GM18873 (cell line): ENCODE measurements at regions not wholly inside any gene's neighbourhood (a gene's known extent, or its start where the extent isn't known, plus 50 kb on each side); places are given as distances from the start of the nearest gene placed in this dataset.

Experiments used
- ATAC-seq: cut with Tn5 transposase; IDR thresholded peaks from one replicate; pipeline ENCODE4 v1.9.1; 2021; ENCODE audit warnings: mild to moderate bottlenecking, moderate library complexity, moderate number of reproducible peaks; ENCODE audit not compliant: unreplicated experiment, low FRiP score

DNA sequence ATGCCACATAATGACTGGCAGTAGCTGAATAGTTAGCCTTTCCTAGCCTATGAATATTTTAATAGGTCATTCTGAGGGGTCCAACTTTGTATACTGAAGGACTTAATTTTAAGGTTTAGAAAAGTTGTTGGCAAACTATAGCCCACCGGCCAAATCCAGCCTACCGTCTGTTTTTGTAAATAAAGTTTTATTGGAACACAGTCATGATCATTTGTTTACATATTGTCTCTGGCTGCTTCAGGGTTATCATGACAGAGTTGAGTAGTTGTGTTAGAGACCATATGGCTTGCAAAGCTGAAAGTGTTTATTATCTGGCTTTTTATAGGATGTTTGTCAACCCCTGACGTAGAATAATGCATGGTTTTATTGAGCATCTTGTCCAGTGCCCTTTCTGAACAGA lies 73.4 kb downstream of the NTMT2 start:
- no peak for ATAC-seq

DNA sequence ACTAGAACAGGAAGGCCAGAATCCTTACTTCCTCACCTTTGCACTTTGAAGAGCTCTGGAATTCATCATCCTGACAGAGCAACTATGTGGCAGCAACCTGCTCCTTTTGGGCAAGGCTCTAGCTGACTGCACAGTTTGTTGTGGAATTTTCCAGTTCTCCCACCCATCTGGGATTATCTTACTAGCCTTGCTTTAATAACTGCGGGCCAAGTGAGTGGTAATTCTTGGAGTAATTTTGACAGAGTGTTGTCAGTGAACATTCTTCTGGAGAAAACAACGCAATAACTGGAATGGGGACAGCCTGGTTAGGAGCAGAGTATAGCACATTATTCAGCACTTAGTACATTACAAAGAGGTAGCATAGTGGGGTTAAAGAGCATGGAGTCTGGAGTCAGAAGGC lies 75.3 kb downstream of the NTMT2 start:
- ATAC-seq: no peak

DNA sequence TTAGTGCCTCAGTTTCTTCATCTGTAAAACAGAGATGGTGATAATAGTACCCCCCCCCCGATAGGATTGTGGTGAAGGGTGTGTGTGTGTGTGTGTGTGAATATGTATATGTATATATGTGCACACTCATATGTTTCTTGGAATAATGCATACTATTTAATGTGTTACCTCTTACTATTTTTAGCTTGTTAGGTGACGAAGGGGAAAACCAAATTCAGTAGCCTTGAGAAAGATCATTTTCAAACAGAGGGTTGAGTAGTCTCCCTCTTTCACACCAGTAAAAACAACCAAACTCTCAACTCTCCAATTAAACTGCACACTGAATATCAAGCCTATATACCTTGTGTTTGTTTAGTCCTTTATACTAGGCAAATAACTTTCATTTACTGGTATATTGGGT lies 75.7 kb downstream of the NTMT2 start:
- no peak for ATAC-seq

DNA sequence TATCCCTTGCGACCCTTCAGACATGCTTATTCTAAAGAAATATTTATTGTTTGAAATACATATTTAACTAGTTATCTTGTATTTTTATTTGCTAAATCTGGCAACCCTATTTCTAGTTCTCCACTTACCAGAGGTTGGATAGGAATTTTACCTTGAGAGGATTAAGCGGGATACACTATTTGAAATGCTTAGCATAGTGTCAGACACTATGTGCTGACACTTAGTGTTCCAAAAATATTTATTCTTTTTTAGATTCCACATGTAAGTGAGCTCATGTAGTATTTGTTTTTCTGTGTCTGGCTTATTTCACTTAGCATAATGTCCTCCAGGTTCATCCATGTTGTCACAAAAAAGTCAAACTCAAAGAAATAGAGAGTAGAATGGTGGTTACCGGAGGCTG lies 78.7 kb downstream of the NTMT2 start:
- no peak for ATAC-seq

DNA sequence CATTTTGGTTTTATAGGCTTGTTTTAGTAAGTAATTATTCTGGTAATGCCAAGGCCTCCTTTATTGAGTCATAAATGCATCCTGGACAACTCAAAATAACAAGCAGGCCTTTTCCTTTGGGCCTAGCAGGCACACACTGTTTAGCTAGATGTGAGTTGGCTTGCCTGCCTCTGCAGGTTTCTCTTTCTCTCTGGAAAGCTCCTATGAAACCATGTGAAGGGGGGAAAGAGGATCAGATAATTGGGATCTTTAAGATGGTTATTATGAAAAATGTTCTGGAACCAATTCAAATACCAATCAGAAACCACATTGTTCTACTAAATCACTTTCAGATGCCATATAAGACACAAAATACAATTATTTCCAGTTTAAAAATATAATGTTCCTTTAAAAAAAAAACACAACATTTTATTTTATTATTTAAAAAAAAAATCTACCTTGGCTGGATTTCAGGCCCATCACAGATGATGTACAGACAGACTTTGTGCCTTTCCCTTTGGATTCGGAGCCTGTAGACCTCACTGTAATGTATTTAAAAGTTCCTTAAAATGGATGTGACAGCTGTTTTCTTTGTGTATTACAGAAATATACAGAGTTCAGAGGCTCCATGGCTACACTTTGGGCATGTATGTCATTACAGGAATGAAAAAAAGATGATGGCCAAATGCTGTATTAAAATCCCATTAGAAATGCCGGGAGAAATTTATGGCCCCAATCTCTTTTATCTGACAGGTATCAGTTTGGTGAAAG lies 80.2 kb downstream of the NTMT2 start:
- no peak for ATAC-seq

DNA sequence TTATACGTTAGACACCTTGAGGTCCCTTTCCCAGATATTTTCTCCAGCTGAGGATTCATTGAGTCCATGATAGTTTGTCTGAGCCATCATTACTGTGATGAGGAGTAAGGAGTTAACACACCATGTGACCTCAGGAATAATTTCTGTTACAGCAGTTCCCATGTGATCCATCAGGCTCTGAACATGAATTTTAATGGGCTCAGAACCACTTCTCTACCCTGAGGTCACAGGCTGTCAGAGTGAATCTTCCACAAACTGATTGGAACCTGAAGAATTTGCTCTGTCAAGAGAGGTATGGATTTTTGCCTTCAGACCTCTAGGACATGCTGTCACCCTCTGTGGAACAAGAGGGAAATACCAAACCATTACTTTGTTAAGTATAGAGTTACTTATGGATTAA lies 81.0 kb downstream of the NTMT2 start:
- ATAC-seq: no peak

DNA sequence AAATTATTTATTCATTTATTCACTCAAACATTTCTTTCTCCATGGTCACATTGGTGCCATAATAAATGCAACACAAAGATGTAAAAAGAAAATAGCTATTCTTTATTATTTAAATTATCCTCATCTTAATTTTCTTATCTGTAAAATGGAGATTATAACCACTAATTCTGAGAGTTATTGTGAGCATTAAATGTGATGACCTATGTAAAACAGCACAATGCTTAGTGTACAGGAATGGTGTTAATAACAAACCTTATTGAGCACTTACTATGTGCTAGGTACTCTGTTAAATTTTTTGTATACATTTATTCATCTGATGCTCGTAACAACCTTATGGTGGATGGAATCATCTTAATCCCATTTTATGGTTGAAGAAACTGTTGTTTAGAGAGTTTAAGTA lies 84.6 kb downstream of the NTMT2 start:
- no peak for ATAC-seq

DNA sequence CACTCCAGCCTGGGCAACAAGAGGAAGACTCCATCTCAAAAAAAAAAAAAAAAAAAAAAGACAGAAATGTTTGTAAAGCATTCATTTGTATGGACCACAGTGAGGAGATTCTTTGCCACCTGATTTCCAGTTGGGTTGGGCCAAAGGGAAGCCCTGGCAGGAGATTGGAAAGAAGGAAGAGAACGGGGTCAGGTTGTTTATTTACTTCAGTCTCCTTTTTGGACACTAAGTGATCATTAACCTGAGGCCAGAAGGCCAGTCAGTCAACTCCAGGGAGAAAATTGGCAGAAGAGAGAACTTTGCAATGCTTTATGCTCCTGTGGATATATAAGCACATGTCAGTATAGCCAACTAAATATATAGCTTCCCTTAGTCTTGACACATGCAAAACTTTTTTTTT lies 85.9 kb downstream of the NTMT2 start:
- ATAC-seq: no peak

DNA sequence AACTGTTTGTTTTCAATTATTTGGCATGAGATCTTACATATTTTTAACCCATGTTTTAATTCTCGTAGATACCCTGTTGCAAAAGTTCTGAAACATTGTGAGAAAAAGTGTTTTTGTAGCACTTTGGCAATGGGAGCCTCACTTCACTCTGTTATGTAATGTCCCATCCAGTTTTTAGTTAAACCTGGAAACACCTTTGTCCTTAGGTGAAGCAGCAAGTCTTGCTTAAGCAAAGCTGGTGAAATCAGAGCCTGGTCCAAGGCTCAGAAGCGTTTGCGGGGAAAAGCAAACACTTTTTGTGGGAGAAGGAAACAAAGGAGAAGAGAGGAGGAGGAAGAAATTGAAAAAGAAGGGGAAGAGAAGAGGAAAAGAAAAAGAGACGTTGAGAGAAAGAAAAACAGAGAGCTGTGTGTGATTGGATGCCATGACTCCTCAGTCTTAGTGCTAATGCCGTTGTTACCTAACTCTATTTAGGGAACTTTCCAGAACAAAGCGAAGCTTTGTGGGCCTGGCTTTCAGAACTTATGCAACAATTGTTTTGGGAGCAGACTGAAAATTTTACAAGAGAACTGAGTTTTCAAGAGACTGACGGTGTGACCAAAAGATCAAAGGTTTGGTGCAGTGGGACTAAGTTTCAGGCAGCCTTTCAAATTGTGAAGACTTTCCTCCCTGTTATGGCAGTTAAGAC lies 93.1 kb downstream of the NTMT2 start:
- no peak for ATAC-seq

DNA sequence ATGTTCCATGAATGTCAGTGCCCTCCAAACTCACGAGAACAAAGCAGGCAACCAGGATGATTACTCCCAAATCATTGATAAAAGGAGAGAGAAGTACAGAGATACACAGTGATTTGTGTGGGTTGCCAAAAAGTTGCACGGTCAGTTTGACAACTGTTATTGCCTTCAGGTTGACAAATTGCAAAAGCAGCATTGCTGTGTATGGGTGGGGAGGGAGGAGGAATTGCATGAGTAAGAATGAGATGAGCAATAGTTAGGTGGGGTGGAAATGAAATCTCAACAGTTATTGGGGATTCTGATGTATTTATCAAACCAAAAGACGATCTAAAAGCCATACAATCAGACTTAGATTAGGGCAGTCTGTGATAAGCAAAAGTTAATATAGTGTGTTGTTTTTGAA lies 93.7 kb downstream of the NTMT2 start:
- no peak for ATAC-seq

DNA sequence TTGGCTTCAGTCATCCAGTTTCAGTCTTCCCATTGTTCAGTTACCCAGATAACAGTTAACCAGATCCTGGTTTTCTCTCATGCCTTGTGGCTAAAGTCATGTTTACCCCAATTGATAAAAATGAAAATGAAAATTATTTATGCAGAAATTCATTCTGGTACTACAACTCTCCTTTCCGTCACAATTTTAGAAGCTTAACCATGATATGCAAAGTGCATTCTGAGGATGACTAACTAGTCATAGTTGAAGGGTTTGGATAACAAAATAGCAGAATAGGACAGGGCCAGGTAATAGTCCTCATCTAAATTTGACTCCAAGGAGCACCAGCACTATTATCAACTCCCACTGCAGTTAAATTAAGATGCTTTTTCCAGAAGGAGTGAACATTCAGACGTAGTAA lies 94.7 kb downstream of the NTMT2 start:
- ATAC-seq: peak; percentile 96

DNA sequence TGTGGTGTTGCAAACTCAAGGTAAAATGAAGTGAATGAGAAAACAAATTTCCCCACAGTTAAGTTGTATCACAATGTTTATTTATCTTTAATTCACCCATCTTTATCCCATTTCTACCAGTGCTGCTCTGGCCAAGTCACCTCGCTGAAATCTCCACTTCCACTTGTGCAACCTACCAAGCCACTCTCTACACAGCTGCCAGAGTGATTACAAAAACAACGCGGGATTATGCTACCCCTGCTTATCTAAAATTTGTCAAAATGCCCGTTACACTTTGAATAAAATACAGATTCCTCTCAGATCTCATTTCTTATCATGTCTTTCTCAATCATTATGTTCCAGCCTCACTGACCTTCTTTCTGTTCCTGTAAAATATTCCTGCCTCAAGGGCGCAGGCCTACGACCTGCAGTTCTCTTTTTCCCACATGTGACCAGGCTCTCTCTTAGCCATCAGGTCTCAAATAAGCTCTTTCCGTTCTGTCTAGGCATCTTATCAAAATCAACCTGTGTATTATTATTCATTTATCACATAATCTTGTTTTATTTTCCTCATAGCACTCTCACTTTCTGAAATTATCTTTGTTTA lies 95.6 kb downstream of the NTMT2 start:
- no peak for ATAC-seq

DNA sequence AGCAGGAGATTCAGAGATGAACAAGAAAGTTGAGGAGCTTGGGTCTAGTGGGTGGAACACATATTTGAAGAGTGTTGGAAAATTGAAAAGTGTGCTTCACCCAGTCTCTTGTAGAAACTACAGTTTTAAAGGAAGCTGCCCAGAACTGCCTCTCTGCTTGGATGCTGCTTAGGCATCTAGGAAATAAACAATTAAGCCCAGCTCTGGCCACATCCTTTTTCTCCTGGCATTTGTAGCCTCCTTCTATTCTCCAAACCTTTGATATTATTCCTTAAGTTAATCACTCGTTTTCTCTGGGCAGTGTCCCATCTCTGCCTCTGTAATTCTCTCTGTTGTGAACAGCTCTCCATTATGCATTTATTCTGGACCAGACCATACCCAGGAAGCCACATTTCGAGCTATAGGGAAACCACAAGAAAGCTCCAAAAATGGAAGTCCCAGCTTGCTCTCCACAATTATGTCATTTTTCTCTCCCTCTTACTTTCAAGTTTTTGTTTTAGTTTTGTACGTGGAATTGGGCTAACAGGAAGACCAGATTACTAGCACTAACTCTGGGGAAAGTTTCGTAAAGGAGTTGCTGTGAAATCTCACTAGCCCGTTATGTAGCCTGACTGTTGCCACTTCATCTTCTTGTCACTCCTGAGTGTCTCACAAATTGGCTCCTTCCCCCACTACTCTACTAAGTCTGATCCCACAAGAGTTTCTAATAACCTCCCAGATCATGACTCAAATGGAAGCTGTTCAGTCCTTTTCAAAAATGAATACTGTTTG lies 102.2 kb downstream of the NTMT2 start:
- peak; percentile 45 for ATAC-seq

DNA sequence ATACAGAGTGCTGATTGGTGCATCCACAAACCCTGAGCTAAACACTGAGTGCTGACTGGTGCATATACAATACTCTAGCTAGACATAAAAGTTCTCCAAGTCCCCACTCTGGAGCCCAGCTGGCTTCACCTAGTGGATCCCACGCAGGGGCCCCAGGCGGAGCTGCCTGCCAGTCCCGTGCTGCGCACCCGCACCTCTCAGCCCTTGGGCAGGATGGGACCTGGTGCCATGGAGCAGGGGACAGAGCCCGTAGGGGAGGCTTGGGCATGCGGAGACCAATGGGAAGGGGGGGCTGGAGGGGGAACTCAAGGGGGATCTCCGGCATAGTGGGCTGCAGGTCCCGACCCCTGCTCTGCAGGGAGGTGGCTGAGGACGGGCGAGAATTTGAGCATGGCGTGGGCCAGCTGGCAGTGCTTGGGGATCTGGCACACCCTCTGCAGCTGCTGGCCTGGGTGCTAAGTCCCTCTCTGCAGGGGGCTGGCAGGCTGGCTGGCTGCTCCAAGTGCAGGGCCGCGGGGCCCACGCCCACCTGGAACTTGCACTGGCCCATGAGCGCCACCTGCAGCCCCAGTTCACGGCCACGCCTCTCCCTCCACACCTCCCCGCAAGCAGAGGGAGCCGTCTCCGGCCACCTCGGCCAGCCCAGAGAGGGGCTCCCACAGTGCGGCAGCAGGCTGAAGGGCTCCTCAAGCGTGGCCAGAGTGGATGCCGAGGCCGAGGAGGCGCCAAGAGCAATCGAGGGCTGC lies 104.9 kb downstream of the NTMT2 start:
- no peak for ATAC-seq

DNA sequence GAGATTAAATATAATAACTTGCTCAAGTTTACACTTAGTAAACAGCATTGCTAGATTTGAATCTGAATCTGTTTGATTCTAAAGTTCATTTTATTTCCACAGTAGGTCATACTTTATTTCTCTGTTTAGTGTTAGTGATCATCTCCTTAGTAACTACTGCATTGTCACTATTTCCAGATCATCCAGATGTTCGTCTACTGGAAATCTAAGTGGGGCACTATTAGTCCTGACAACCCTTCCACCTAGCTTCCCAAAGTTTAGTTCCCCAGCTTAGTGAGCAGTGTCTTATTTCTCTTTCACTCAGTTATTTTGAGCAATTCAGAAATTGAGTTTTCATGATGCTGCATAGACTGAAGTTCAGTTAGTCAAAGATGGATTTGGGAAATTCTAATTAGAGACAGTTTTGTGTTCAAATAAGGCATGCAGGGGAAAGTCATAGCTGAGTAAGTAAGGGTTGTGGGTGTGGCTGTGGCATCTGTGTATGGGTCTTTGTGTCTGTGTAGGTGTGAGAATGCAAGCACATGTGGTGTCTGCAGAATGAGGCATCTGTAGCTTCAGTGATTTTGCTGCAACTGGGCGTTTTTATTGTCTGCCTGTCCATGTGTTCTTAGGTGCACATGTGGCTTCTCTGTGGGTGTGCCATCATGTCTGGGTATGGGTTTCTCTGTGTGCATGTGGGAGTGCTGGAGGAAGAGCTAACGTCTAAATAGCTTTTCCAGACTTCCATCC lies 107.3 kb downstream of the NTMT2 start:
- ATAC-seq: no peak

DNA sequence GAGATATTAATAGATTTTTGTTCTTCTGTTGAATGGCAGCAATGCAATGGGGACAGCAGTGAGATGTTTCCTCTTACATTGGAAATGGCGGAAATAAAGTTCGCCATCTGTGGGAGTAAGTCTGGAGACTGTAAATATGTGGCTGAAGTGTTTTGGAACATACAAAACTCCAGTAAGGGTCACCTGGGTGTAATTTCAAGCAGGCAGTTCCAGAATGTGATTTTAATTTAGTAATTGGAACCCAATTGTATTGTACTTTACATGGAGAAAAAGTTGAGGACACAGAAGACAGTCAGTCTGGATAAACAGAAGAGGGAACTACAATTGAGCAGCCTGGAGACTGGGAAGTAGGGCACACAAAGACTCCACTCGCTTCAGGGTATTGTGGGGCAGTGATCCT lies 108.6 kb downstream of the NTMT2 start:
- ATAC-seq: no peak

DNA sequence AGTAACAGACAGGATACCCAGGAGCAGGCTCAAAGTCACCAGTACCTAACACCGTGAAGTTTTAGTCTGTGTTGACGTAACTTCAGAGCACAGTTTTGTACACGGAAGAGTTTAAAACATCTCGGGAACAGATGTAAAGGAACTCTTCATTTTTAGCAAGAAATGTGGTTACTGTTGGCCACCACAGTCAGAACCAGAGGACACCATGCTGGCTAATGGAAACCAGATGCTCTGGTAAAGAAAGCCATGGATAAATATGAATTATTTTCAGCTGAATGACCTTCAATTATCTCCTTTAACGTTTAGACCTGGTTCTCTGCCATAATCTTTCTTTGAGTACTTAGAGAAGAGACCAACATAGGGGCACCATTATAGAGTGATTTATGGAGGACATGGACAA lies 115.9 kb downstream of the NTMT2 start:
- ATAC-seq: no peak

DNA sequence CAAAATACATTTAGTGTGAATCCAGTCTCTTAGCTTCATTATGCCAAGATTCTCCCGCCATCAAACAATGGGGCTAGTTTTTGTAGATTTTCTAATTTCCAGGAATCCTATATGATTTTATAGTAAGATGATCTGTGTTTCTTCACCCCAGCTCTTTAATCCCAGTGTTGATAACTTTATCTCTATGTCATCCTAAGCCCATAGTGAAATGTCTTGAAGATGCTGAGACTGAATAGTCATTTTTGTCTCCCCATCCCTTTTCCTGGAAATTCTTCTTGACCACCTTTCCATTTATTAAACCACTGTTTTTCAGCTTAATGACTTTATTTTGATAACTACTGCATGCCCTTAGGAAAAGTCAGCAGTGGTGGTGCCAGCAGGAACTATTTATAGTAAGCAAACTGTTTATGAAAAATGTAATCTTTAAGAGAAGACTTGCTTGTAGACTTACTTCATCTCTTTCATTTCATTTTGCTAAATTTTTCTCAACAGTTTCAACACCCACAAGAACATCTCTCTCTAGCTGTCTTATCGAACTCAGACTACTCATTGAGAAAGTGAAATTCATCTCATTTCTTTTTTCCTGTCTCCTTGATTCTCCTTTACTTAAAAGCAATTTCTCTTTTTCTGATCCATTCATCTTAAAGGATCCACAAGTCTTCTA lies 116.6 kb downstream of the NTMT2 start:
- no peak for ATAC-seq

DNA sequence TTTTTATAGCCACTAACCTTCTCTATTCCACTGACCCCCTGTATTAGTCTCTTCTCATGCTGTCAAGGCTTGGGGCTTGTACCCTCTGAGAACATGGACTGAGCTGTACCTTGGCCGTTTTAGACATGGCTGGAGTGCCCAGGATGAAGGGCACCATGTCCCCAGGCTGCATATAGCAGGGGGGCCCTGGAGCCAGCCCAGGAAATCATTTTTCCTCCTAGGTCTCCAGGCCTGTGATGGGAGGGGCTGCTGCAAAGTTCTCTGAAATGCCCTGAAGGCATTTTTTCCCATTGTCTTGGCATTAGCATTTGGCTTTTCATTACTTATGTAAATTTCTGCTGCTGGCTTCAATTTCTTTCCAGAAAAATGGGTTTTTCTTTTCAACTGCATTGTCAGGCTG lies 119.5 kb downstream of the NTMT2 start:
- ATAC-seq: no peak
